Thoracic aorta (tissue), 2 donors: ENCODE measurements at regions not wholly inside any gene's neighbourhood (a gene's known extent, or its start where the extent isn't known, plus 50 kb on each side); places are given as distances from the start of the nearest gene placed in this dataset.

Experiments used
- ATAC-seq: fragments of 150-250 bp; one replicate; pipeline ENCODE4 v1.8.0; 2017; ENCODE audit warnings: low read depth; ENCODE audit not compliant: insufficient number of reproducible peaks, low FRiP score
- DNase-seq: peaks from one replicate; pipeline ENCODE4 v3.0.0-alpha.2; 2020; ENCODE audit warnings: low spot score
- H3K27ac ChIP-seq, 2 donors: fragments of 200-600 bp; sonication (generic); 1 replicate in 1 of 2; 2 replicates in 1 of 2; pipeline ENCODE4 v1.5.1; 2016; ENCODE audit warnings: mild to moderate bottlenecking in 2 of 2, moderate library complexity in 2 of 2
- H3K27me3 ChIP-seq: fragments of 200-600 bp; sonication (generic); replicated peaks from 2 replicates; pipeline ENCODE4 v1.6.0; 2016; ENCODE audit warnings: mild to moderate bottlenecking; ENCODE audit not compliant: insufficient read depth
- H3K36me3 ChIP-seq: fragments of 200-600 bp; sonication (generic); one replicate; pipeline ENCODE4 v1.5.1; 2016
- H3K4me1 ChIP-seq, 2 donors: fragments of 200-600 bp; sonication (generic); 1 replicate in 1 of 2; 2 replicates in 1 of 2; pipeline versions ENCODE4 v1.5.1 to v1.6.0; 2016; ENCODE audit warnings: low read depth in 2 of 2, mild to moderate bottlenecking in 1 of 2; ENCODE audit not compliant: control insufficient read depth in 1 of 2
- H3K4me3 ChIP-seq: fragments of 200-600 bp; sonication (generic); 2 replicates; pipeline ENCODE4 v1.5.1; 2016; ENCODE audit warnings: mild to moderate bottlenecking
- H3K9me3 ChIP-seq: fragments of 200-600 bp; sonication (generic); 2 replicates; pipeline ENCODE4 v1.5.1; 2016
- TF ChIP-seq, protein P1 (sequence below): fragments of 200-600 bp; sonication (generic); IDR thresholded peaks from one replicate; pipeline ENCODE4 v1.5.1; 2019; ENCODE audit warnings: antibody characterized with exemption

DNA sequence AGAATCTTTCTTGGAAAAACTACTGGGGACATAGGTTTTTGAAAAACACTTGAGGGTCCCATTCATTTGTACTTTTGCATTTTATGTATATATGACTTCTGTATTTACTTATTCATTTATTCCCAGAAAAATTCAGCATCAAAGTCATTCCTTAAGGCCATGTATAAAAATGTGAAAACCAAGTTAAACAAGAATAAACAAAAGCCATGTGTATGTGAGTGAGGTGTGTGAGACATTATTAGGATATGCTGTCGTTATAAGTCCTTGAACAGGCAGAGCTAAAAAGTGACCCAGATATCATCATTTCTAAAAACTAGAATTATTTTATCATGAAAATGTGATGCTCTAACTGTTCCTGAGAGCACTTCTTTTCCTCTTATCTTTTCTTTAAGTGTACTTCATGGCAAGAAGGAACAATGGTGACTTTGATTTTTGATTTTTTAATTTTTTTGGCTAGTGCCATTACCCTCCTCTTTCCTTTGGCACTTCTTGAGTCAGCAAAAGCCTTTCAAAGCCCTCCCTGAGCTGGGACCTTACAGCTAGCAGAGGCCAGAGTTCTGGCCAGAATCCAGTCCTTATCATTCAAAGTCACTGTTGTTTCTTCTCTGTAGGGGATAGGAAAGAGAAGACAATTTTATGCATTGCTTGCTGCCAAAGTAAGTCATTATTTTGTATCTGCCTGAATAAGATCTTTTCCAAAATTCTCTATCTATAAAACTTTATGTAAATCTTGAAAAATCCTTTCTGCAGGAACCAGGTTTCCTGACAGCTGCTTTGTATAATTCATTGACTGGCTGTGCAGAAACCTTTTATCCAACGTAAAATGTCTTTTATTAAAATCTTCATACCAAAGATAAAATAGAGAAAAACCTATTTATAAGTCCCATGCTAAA, 419.7 kb upstream of the PRICKLE1 start:
- TF ChIP-seq, protein P1, sequence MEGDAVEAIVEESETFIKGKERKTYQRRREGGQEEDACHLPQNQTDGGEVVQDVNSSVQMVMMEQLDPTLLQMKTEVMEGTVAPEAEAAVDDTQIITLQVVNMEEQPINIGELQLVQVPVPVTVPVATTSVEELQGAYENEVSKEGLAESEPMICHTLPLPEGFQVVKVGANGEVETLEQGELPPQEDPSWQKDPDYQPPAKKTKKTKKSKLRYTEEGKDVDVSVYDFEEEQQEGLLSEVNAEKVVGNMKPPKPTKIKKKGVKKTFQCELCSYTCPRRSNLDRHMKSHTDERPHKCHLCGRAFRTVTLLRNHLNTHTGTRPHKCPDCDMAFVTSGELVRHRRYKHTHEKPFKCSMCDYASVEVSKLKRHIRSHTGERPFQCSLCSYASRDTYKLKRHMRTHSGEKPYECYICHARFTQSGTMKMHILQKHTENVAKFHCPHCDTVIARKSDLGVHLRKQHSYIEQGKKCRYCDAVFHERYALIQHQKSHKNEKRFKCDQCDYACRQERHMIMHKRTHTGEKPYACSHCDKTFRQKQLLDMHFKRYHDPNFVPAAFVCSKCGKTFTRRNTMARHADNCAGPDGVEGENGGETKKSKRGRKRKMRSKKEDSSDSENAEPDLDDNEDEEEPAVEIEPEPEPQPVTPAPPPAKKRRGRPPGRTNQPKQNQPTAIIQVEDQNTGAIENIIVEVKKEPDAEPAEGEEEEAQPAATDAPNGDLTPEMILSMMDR, result no peak
- Histone ChIP-seq H3K9me3 (no peaks in the 10 kb centered on the region), H3K36me3 (no peaks in the 10 kb centered on the region), H3K4me1 (no peaks in the 10 kb centered on the region), H3K27me3 (no peaks in the 10 kb centered on the region), H3K4me3 (no peak overlapping the region), H3K27ac (no peak overlapping the region)
- DNase-seq (no peak), ATAC-seq (no peak)

DNA sequence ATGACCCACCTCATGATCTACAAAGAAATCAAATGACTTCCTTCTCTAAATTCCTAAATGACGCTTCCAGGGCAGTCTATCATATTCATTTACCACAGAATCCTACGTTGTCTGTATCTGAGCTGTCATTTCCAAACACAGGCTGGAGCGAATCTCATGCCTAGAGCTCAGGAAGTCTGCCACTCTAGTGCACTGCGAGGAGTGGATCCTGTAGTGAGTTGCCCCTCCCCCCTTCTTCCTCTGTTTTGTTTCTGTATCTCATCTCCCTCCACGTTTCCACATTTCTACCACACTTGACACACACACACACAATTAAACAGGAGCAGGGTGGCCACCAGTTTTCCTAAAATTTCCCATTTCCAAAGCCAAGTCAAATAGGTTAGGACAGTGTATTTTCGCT, 415.4 kb upstream of the PRICKLE1 start:
- H3K9me3 ChIP-seq, result no peaks in the 10 kb centered on the region
- no peaks in the 10 kb centered on the region for H3K27me3 ChIP-seq
- DNase-seq (no peak), ATAC-seq (no peak)
- H3K36me3 ChIP-seq, result no peaks in the 10 kb centered on the region
- H3K27ac ChIP-seq, result no peak overlapping the region
- H3K4me1 ChIP-seq, result no peaks in the 10 kb centered on the region
- TF ChIP-seq, protein P1, result no peak
- H3K4me3 ChIP-seq, result no peak overlapping the region

GRCh38 chr12:43004141-43004540, 414.6 kb upstream of the PRICKLE1 start:
- TF ChIP-seq, protein P1, result no peak
- Histone ChIP-seq H3K4me1 (no peaks in the 10 kb centered on the region), H3K27ac (no peak overlapping the region), H3K27me3 (no peaks in the 10 kb centered on the region), H3K36me3 (no peaks in the 10 kb centered on the region), H3K4me3 (no peak overlapping the region), H3K9me3 (no peaks in the 10 kb centered on the region)
- no peak for DNase-seq
- no peak for ATAC-seq

DNA sequence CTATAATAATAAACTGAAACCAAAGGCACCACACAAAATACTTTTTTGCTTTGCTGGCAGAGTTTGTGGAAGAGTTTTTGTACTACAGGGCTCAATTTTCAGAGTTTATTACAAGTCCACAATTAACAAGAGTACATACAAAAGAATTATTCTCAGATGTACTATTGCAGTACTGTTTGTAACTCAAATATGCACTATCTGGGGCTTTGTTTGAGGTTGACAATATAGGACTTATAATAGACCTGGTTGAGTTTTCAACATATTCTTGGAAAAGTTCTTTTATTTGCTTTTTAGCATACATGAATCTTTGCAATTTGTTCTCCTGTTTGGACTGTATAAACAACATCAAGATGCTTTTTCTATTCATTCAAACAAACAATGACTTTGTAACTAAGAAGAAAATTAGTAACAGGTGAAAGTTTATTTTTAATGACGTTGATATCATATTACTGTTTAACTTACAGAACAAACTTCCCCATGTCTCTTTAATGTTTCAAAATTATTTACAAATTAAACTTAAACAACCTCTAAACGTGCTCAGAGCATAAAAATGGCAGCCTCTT, 407.4 kb upstream of the PRICKLE1 start:
- Histone ChIP-seq H3K27ac (no peak overlapping the region), H3K27me3 (no peaks in the 10 kb centered on the region), H3K36me3 (no peaks in the 10 kb centered on the region), H3K9me3 (no peaks in the 10 kb centered on the region), H3K4me3 (no peak overlapping the region), H3K4me1 (no peaks in the 10 kb centered on the region)
- no peak for DNase-seq
- ATAC-seq, result no peak
- TF ChIP-seq, protein P1, result no peak

- Histone ChIP-seq H3K9me3 (no peaks in the 10 kb centered on the region), H3K36me3 (no peaks in the 10 kb centered on the region), H3K4me1 (no peaks in the 10 kb centered on the region), H3K27ac (no peak overlapping the region), H3K4me3 (no peak overlapping the region), H3K27me3 (no peaks in the 10 kb centered on the region)
- ATAC-seq, result no peak
- TF ChIP-seq, protein P1, result no peak
- no peak for DNase-seq
Measured at GRCh38 chr12:42992826-42993225, 403.3 kb upstream of the PRICKLE1 start.
